ENCODE measurements at regions not wholly inside any gene's neighbourhood (a gene's known extent, or its start where the extent isn't known, plus 50 kb on each side); places are given as distances from the start of the nearest gene placed in this dataset.

DNA sequence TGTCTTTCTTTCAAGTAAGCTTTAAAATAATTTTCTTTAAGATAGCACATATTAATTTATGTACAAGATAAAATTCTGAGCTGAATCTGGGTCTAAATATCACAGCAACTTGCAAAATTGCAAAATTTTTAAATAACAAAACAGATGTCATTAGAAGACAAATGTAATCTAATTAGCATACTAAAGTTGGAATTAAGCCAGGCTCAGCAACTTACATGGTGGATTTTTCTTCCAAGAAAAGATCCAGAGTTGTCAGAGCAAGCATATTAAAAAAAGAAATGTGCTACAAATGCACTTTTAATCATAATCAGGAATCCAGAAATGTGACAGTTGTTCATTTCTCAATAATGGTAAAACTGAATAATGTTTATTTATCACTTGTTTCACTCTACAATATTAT, 906.9 kb upstream of the INTU start:
- no peak for DNase-seq

DNA sequence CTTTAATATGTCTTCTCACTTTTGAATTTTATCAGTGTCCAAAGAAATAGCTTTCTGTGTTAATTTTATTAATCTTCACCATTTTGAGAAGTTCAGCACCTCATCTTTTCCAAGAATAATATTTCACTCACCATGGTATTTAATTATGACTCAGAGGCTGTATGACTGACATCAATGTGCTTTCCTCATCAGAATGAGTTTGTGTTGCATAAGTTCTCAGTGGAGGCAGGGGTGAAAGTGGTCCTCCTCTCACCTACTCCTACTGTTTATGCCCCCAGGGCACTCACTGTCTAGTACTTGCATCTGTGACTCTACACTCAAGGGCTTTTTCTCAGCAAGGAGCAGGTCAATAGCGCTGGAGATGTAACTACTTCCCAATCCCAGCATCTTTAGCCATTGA, 905.3 kb upstream of the INTU start:
- DNase-seq, result no peak

GRCh38 chr4:126731062-126731461, 901.7 kb upstream of the INTU start:
- no peak for DNase-seq

DNA sequence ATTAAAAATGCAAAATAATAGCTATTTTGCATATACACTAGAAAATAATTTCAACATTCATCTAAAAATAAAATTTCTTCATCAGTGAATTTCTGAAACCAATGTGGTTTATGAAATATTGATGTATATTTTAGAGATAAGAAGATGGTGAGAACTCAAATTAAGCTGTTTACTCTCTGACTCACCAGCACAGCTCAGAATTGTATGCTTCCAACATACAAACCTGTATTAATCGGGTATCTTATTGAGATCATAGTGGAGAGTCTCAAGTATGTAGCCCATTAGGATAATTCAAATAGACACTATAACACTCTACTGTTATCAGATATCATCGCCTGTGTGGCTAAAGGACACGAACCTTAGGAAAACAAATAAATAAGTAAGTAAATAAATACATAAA, 899.5 kb upstream of the INTU start:
- no peak for DNase-seq

DNA sequence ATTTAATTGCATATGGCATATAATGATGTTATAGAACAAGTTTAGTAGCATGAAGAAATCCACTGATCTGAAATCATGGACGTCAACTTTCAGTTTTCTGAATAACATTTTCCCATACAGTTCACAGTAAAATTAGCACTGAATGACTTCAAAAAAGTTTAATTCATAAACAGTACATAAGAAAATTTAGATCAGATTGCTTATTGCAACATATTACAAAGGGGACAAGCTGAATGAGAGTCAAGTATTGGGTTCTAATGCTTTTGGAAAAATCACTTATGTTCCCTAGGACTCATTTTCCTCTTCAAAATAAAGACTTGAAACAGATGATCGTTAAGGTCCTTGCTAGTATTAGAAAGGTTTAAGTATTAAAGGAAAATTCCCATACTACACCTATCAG, 898.3 kb upstream of the INTU start:
- no peak for DNase-seq

DNA sequence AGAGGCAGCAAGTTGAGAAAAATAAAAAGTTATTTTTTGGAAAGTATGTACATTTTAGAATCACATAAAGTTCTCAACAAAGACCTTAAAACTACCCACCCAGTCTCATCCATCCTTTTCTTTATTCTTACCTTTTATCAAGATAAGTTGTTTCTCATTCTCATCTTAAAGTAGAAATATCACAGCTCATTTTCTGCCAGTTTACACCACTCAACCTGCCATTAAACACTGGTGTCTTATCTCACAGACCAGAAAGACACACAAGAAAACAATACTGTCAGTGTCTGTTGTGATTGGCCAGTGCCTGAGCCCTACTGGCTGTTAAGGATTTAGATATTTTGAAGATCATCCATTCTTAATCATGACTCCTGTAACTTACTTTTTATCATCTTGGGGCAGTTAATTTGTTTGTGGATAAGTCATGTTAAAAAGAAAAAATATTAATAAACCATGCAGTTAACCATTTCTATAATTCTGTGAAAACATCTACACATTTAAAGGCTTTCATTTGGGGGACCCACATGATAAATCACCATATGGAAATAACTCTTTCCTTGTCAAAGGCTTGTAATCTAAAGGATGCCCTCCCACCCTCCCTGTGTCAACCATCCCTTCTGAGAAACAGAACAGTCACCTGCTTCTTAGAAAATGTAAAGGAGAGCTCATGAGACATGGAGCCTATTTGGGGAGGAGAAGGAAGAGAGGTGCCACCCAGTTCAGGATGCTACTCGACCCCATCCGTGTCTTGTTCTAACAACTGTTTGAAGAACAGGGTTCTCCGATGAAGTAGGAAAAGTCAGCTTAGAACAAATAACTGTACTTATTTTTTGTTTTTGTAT, 897.2 kb upstream of the INTU start:
- no peak for DNase-seq

DNA sequence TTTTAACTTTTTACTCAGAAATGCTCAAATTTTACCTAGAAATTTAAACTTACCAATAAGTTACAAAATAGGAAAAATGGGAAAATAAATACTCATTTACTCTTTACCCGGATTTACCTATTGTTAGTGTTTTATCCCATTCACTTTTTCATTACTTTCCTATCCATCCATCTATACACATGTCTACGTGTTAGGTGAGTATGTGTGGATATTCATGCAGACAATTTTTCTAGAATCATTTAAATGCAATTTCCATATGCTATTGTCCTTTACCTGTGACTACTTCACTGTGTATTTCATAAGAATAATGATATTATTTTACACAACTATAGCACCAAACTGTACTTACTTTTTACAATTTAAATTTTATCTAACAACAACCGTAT, 896.6 kb upstream of the INTU start:
- peak in 1 of 2 experiments; percentile 3 for DNase-seq

DNA sequence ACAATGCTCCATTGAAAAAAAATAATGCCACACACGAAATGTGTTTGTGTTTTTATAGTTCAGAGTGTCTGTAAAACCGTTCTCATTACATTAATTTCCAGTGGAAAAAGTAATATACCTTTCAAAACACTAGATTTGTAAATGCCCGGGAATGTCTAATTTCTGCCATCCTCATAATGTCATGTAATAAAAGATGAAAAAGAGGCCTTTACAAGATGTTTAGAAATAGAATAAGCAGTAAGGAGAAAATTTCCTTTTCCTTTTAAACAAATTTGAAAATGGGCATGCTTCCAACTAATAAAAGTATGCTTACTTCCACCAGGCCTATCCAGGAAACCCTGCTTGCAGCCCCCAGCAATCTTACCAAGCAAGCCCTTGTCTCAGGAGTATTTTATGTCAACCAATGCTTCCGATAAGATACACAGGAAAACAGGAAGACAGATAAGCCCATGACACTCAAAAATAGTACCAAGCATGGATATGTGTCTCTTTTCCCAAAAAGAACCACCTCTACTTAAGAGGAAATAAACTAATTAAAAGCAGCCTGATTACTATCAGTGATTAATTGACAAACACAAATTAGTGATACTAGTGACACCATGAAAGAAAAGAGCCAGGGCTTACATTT, 894.7 kb upstream of the INTU start:
- no peak for DNase-seq

DNA sequence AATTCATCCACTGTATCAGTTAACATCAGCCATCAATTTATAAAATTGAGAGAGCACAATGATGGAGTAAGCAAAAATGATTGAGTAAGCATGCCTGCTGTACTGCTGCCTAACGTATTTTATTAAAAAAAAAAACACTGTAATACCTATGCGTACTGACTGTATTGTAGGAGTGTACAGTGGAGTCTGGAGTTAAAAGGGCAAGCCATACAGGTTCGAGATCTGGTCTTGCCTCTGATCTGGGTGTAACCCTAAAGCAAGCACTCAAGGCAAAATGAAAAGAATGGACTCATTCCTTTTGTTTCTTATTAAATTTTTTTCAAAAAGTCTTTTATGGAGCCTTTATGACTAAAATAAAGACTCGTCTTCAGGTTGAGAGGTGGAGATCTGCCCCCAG, 894.2 kb upstream of the INTU start:
- DNase-seq, result no peak

- DNase-seq, result no peak
These were observed 893.8 kb upstream of the INTU start for GRCh38 chr4:126738926-126739325.

DNA sequence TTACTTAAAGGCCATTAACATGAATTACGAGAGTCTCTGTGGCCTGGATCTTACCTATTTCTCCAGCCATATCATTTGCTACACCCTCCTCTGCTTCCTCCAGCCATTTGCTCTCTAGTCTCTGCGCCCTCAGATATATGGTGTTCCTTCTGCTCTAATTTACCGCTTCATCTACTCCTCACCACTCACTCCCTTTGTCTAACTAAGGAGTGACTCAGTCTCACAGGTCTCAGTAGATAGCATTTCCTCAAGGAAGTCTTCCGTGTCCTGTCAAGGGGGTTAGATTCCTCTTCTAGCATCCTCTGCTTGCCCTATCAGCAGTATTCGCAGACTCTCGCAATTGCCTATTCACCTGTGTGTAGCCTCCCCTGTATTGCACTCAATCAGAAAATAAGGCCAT, 892.1 kb upstream of the INTU start:
- DNase-seq, result no peak

GRCh38 chr4:126742048-126742447, 890.7 kb upstream of the INTU start:
- DNase-seq, result no peak

GRCh38 chr4:126742885-126743284, 889.9 kb upstream of the INTU start:
- DNase-seq, result no peak

- DNase-seq, result no peak
These were observed 884.0 kb upstream of the INTU start for GRCh38 chr4:126748736-126749135.

GRCh38 chr4:126750723-126751122, 882.0 kb upstream of the INTU start:
- no peak for DNase-seq

- DNase-seq, result no peak
These were observed 880.6 kb upstream of the INTU start for GRCh38 chr4:126752126-126752525.

GRCh38 chr4:126752702-126753101, 880.1 kb upstream of the INTU start:
- no peak for DNase-seq

DNA sequence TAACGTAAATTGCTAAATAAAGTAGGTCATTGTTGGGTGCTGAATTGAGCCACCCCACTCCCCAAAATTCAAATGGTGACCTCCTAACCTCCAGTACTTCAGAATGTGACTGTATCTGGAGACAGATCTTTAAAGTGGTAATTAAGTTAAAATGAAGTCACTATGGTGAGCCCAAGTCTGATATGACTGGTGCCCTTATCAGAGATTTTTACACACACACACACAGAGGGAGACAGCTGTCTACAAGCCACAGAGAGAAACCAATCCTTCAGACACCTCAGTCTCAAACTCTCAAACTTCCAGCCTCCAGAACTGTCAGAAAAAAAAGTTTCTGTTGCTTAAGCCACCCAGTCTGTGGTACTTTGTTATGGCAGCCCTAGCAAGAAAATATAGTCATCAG, 879.2 kb upstream of the INTU start:
- no peak for DNase-seq

GRCh38 chr4:126755506-126755905, 877.3 kb upstream of the INTU start:
- DNase-seq, result no peak

GRCh38 chr4:126756050-126756829, 876.5 kb upstream of the INTU start:
- no peak for DNase-seq

GRCh38 chr4:126757219-126757618, 875.5 kb upstream of the INTU start:
- no peak for DNase-seq

- DNase-seq, result no peak
These were observed 874.3 kb upstream of the INTU start for GRCh38 chr4:126758493-126758892.

DNA sequence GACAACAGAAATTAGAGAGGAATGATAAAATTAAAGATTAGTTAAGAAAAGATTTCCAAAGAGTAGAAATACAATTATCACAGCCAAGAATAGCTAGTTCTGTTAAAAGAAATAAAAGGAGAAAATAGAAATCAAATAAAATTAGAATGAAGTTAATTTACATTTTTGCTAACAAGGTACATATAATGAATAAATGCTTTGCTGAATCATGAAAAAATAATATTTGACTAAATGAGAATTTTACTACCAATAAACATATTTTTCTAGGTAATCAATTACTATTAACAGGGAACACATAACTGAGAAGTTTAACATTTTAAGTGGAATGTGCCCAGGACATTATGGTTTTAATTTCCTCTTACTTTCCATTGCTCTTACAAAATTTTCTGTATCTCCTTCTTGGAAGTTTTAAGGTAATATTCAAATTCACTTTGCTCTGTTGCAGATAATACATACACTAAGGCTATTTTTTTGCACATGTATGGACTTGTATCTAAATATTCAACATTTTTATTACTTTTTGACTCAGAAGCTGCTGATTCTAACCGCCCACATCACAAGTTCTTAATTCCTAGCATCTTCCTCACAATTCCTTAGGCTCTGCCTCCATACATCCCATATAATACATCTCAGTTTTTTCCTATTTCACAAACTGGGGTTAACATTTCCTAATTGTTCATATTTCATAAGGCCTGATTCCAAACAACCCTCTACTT, 870.7 kb upstream of the INTU start:
- DNase-seq, result no peak
